ENCODE measurements at regions not wholly inside any gene's neighbourhood (a gene's known extent, or its start where the extent isn't known, plus 50 kb on each side); places are given as distances from the start of the nearest gene placed in this dataset.

- Histone ChIP-seq H3K27me3 (ENCODE audit: control insufficient read depth in 1 of 2, insufficient read depth in 2 of 2, low read length in 2 of 2) (no peaks in the 10 kb centered on the region), H3K4me3 (ENCODE audit: low read depth in 1 of 2, low read length in 2 of 2) (no peak overlapping the region), H3K36me3 (ENCODE audit: control insufficient read depth in 1 of 2, insufficient read depth in 2 of 2, low read length in 2 of 2) (no peaks in the 10 kb centered on the region), H3K9ac (ENCODE audit: low read depth in 1 of 2, low read length in 2 of 2) (no peak overlapping the region), H3K27ac (ENCODE audit: low read depth, low read length) (no peak overlapping the region), H3K9me3 (ENCODE audit: control insufficient read depth in 1 of 2, low read length in 2 of 2) (no peaks in the 10 kb centered on the region), H3K4me1 (ENCODE audit: control insufficient read depth in 1 of 2, insufficient read depth in 2 of 2, low read length in 2 of 2) (no peaks in the 10 kb centered on the region)
These were observed 361.6 kb upstream of the SLC30A5 start for GRCh38 chr5:68732251-68732650.

- H3K9ac ChIP-seq (ENCODE audit: low read depth in 1 of 2, low read length in 2 of 2), result no peak overlapping the region
- H3K4me3 ChIP-seq (ENCODE audit: low read depth in 1 of 2, low read length in 2 of 2), result no peak overlapping the region
- H3K36me3 ChIP-seq (ENCODE audit: control insufficient read depth in 1 of 2, insufficient read depth in 2 of 2, low read length in 2 of 2), result no peaks in the 10 kb centered on the region
- H3K27ac ChIP-seq (ENCODE audit: low read depth, low read length), result no peak overlapping the region
- H3K9me3 ChIP-seq (ENCODE audit: control insufficient read depth in 1 of 2, low read length in 2 of 2), result no peaks in the 10 kb centered on the region
- no peaks in the 10 kb centered on the region for H3K27me3 ChIP-seq (ENCODE audit: control insufficient read depth in 1 of 2, insufficient read depth in 2 of 2, low read length in 2 of 2)
- no peaks in the 10 kb centered on the region for H3K4me1 ChIP-seq (ENCODE audit: control insufficient read depth in 1 of 2, insufficient read depth in 2 of 2, low read length in 2 of 2)
These were observed 359.0 kb upstream of the SLC30A5 start for GRCh38 chr5:68734781-68735180.

GRCh38 chr5:68738236-68738635 lies 355.6 kb upstream of the SLC30A5 start:
- Histone ChIP-seq H3K9me3 (ENCODE audit: control insufficient read depth in 1 of 2, low read length in 2 of 2) (no peaks in the 10 kb centered on the region), H3K4me3 (ENCODE audit: low read depth in 1 of 2, low read length in 2 of 2) (no peak overlapping the region), H3K36me3 (ENCODE audit: control insufficient read depth in 1 of 2, insufficient read depth in 2 of 2, low read length in 2 of 2) (no peaks in the 10 kb centered on the region), H3K9ac (ENCODE audit: low read depth in 1 of 2, low read length in 2 of 2) (no peak overlapping the region), H3K27ac (ENCODE audit: low read depth, low read length) (no peak overlapping the region), H3K27me3 (ENCODE audit: control insufficient read depth in 1 of 2, insufficient read depth in 2 of 2, low read length in 2 of 2) (no peaks in the 10 kb centered on the region), H3K4me1 (ENCODE audit: control insufficient read depth in 1 of 2, insufficient read depth in 2 of 2, low read length in 2 of 2) (no peaks in the 10 kb centered on the region)

- Histone ChIP-seq H3K27ac (ENCODE audit: low read depth, low read length) (no peak overlapping the region), H3K9ac (ENCODE audit: low read depth in 1 of 2, low read length in 2 of 2) (no peak overlapping the region), H3K27me3 (ENCODE audit: control insufficient read depth in 1 of 2, insufficient read depth in 2 of 2, low read length in 2 of 2) (no peaks in the 10 kb centered on the region), H3K9me3 (ENCODE audit: control insufficient read depth in 1 of 2, low read length in 2 of 2) (no peaks in the 10 kb centered on the region), H3K36me3 (ENCODE audit: control insufficient read depth in 1 of 2, insufficient read depth in 2 of 2, low read length in 2 of 2) (no peaks in the 10 kb centered on the region), H3K4me3 (ENCODE audit: low read depth in 1 of 2, low read length in 2 of 2) (no peak overlapping the region), H3K4me1 (ENCODE audit: control insufficient read depth in 1 of 2, insufficient read depth in 2 of 2, low read length in 2 of 2) (no peaks in the 10 kb centered on the region)
These were observed 355.0 kb upstream of the SLC30A5 start for GRCh38 chr5:68738841-68739240.

- Histone ChIP-seq H3K36me3 (ENCODE audit: control insufficient read depth in 1 of 2, insufficient read depth in 2 of 2, low read length in 2 of 2) (no peaks in the 10 kb centered on the region), H3K4me1 (ENCODE audit: control insufficient read depth in 1 of 2, insufficient read depth in 2 of 2, low read length in 2 of 2) (no peaks in the 10 kb centered on the region), H3K27me3 (ENCODE audit: control insufficient read depth in 1 of 2, insufficient read depth in 2 of 2, low read length in 2 of 2) (no peaks in the 10 kb centered on the region), H3K4me3 (ENCODE audit: low read depth in 1 of 2, low read length in 2 of 2) (no peak overlapping the region), H3K9ac (ENCODE audit: low read depth in 1 of 2, low read length in 2 of 2) (no peak overlapping the region), H3K9me3 (ENCODE audit: control insufficient read depth in 1 of 2, low read length in 2 of 2) (no peaks in the 10 kb centered on the region), H3K27ac (ENCODE audit: low read depth, low read length) (no peak overlapping the region)
These were observed 354.1 kb upstream of the SLC30A5 start for GRCh38 chr5:68739752-68740151.

GRCh38 chr5:68740226-68740910 lies 353.4 kb upstream of the SLC30A5 start:
- H3K4me3 ChIP-seq (ENCODE audit: low read depth in 1 of 2, low read length in 2 of 2), result no peak overlapping the region
- no peaks in the 10 kb centered on the region for H3K36me3 ChIP-seq (ENCODE audit: control insufficient read depth in 1 of 2, insufficient read depth in 2 of 2, low read length in 2 of 2)
- H3K27me3 ChIP-seq (ENCODE audit: control insufficient read depth in 1 of 2, insufficient read depth in 2 of 2, low read length in 2 of 2), result no peaks in the 10 kb centered on the region
- no peaks in the 10 kb centered on the region for H3K9me3 ChIP-seq (ENCODE audit: control insufficient read depth in 1 of 2, low read length in 2 of 2)
- H3K4me1 ChIP-seq (ENCODE audit: control insufficient read depth in 1 of 2, insufficient read depth in 2 of 2, low read length in 2 of 2), result no peaks in the 10 kb centered on the region
- no peak overlapping the region for H3K27ac ChIP-seq (ENCODE audit: low read depth, low read length)
- no peak overlapping the region for H3K9ac ChIP-seq (ENCODE audit: low read depth in 1 of 2, low read length in 2 of 2)

GRCh38 chr5:68744206-68744605 lies 349.6 kb upstream of the SLC30A5 start:
- no peak overlapping the region for H3K4me3 ChIP-seq (ENCODE audit: low read depth in 1 of 2, low read length in 2 of 2)
- no peak overlapping the region for H3K27ac ChIP-seq (ENCODE audit: low read depth, low read length)
- no peaks in the 10 kb centered on the region for H3K27me3 ChIP-seq (ENCODE audit: control insufficient read depth in 1 of 2, insufficient read depth in 2 of 2, low read length in 2 of 2)
- no peak overlapping the region for H3K9ac ChIP-seq (ENCODE audit: low read depth in 1 of 2, low read length in 2 of 2)
- no peaks in the 10 kb centered on the region for H3K4me1 ChIP-seq (ENCODE audit: control insufficient read depth in 1 of 2, insufficient read depth in 2 of 2, low read length in 2 of 2)
- no peaks in the 10 kb centered on the region for H3K9me3 ChIP-seq (ENCODE audit: control insufficient read depth in 1 of 2, low read length in 2 of 2)
- no peaks in the 10 kb centered on the region for H3K36me3 ChIP-seq (ENCODE audit: control insufficient read depth in 1 of 2, insufficient read depth in 2 of 2, low read length in 2 of 2)

GRCh38 chr5:68745448-68745847 lies 348.4 kb upstream of the SLC30A5 start:
- H3K27me3 ChIP-seq (ENCODE audit: control insufficient read depth in 1 of 2, insufficient read depth in 2 of 2, low read length in 2 of 2), result no peaks in the 10 kb centered on the region
- H3K4me3 ChIP-seq (ENCODE audit: low read depth in 1 of 2, low read length in 2 of 2), result no peak overlapping the region
- H3K4me1 ChIP-seq (ENCODE audit: control insufficient read depth in 1 of 2, insufficient read depth in 2 of 2, low read length in 2 of 2), result no peaks in the 10 kb centered on the region
- H3K9ac ChIP-seq (ENCODE audit: low read depth in 1 of 2, low read length in 2 of 2), result no peak overlapping the region
- H3K9me3 ChIP-seq (ENCODE audit: control insufficient read depth in 1 of 2, low read length in 2 of 2), result no peaks in the 10 kb centered on the region
- H3K36me3 ChIP-seq (ENCODE audit: control insufficient read depth in 1 of 2, insufficient read depth in 2 of 2, low read length in 2 of 2), result no peaks in the 10 kb centered on the region
- no peak overlapping the region for H3K27ac ChIP-seq (ENCODE audit: low read depth, low read length)

GRCh38 chr5:68746220-68746619 lies 347.6 kb upstream of the SLC30A5 start:
- Histone ChIP-seq H3K9me3 (ENCODE audit: control insufficient read depth in 1 of 2, low read length in 2 of 2) (no peaks in the 10 kb centered on the region), H3K4me1 (ENCODE audit: control insufficient read depth in 1 of 2, insufficient read depth in 2 of 2, low read length in 2 of 2) (no peaks in the 10 kb centered on the region), H3K4me3 (ENCODE audit: low read depth in 1 of 2, low read length in 2 of 2) (no peak overlapping the region), H3K9ac (ENCODE audit: low read depth in 1 of 2, low read length in 2 of 2) (no peak overlapping the region), H3K27ac (ENCODE audit: low read depth, low read length) (no peak overlapping the region), H3K36me3 (ENCODE audit: control insufficient read depth in 1 of 2, insufficient read depth in 2 of 2, low read length in 2 of 2) (no peaks in the 10 kb centered on the region), H3K27me3 (ENCODE audit: control insufficient read depth in 1 of 2, insufficient read depth in 2 of 2, low read length in 2 of 2) (no peaks in the 10 kb centered on the region)

- no peaks in the 10 kb centered on the region for H3K4me1 ChIP-seq (ENCODE audit: control insufficient read depth in 1 of 2, insufficient read depth in 2 of 2, low read length in 2 of 2)
- H3K9me3 ChIP-seq (ENCODE audit: control insufficient read depth in 1 of 2, low read length in 2 of 2), result no peaks in the 10 kb centered on the region
- no peaks in the 10 kb centered on the region for H3K36me3 ChIP-seq (ENCODE audit: control insufficient read depth in 1 of 2, insufficient read depth in 2 of 2, low read length in 2 of 2)
- no peaks in the 10 kb centered on the region for H3K27me3 ChIP-seq (ENCODE audit: control insufficient read depth in 1 of 2, insufficient read depth in 2 of 2, low read length in 2 of 2)
- H3K4me3 ChIP-seq (ENCODE audit: low read depth in 1 of 2, low read length in 2 of 2), result no peak overlapping the region
- H3K27ac ChIP-seq (ENCODE audit: low read depth, low read length), result no peak overlapping the region
- H3K9ac ChIP-seq (ENCODE audit: low read depth in 1 of 2, low read length in 2 of 2), result no peak overlapping the region
These were observed 347.0 kb upstream of the SLC30A5 start for GRCh38 chr5:68746643-68747420.

Measured in duodenal mucosa (tissue), 2 donors.